ENCODE measurements at regions not wholly inside any gene's neighbourhood (a gene's known extent, or its start where the extent isn't known, plus 50 kb on each side); places are given as distances from the start of the nearest gene placed in this dataset.

- Mint-ChIP-seq H3K27me3 (ENCODE audit: insufficient read depth, low read depth, poor library complexity) (peaks cover 5% of the 10 kb centered on the region), H3K27ac (no peak overlapping the region), H3K9me3 (peaks cover 7% of the 10 kb centered on the region; the same call in 2 of the 3 replicates), H3K36me3 (ENCODE audit: low read depth) (no peaks in the 10 kb centered on the region), H3K4me3 (no peak overlapping the region), H3K4me1 (no peaks in the 10 kb centered on the region)
- no peaks in the 10 kb centered on the region for H3K27me3 ChIP-seq (ENCODE audit: insufficient read depth)
- H4K20me1 ChIP-seq (replicated peaks; ENCODE audit: insufficient read depth): no peaks in the 10 kb centered on the region
- H3K4me2 ChIP-seq: no peak overlapping the region
- no peaks in the 10 kb centered on the region for H3K4me1 ChIP-seq (ENCODE audit: insufficient read depth)
- H3K79me2 ChIP-seq (replicated peaks; ENCODE audit: insufficient read depth): no peaks in the 10 kb centered on the region
- no peak overlapping the region for H3K27ac ChIP-seq (ENCODE audit: low read depth)
- H2AFZ ChIP-seq: no peak overlapping the region
- H3K4me3 ChIP-seq: no peak overlapping the region
- ATAC-seq: no peak
- no peak for TF ChIP-seq POLR2AphosphoS5 (IDR thresholded peaks at IDR 0.05; ENCODE audit: low read depth)
- no peak for TF ChIP-seq ETS1 (IDR thresholded peaks at IDR 0.05)
- TF ChIP-seq STAT1 (IDR thresholded peaks at IDR 0.05; ENCODE audit: unreplicated experiment): no peak
- no peak for TF ChIP-seq ZNF114 (CRISPR knock-in tag; IDR thresholded peaks at IDR 0.05)
- no peak for TF ChIP-seq CTCF (conservative IDR thresholded peaks at IDR 0.05; ENCODE audit: low read depth in 2 of 2)
- no peak for TF ChIP-seq ZNF331 (CRISPR knock-in tag; IDR thresholded peaks at IDR 0.05; ENCODE audit: low read depth)
- no peak for TF ChIP-seq EZH2phosphoT487 (IDR thresholded peaks at IDR 0.05; ENCODE audit: unreplicated experiment)
- no peak for TF ChIP-seq NANOG (IDR thresholded peaks at IDR 0.05; ENCODE audit: borderline replicate concordance)
- no peak for TF ChIP-seq ZNF462 (CRISPR knock-in tag; IDR thresholded peaks at IDR 0.05)
- no peak for TF ChIP-seq CREB1 (CRISPR knock-in tag; IDR thresholded peaks at IDR 0.05; ENCODE audit: low read depth)
- no peak for DNase-seq (ENCODE audit: low spot score)
- no peaks in the 10 kb centered on the region for H3F3A ChIP-seq (replicated peaks; ENCODE audit: low read depth)
- no peaks in the 10 kb centered on the region for H3K9me2 ChIP-seq (ENCODE audit: insufficient read depth)
- no peaks in the 10 kb centered on the region for H3K36me3 ChIP-seq (ENCODE audit: insufficient read depth)
Measured at GRCh38 chr21:43262427-43262826, 93.6 kb downstream of the CRYAA start.

Measured in GM23338 (cell line).